ENCODE measurements at regions not wholly inside any gene's neighbourhood (a gene's known extent, or its start where the extent isn't known, plus 50 kb on each side); places are given as distances from the start of the nearest gene placed in this dataset.

- no TSS peak for BruUV-seq (replicated peaks)
- no peak for TF ChIP-seq EZH2phosphoT487 (IDR thresholded peaks at IDR 0.05; ENCODE audit: borderline replicate concordance, low read length)
- TF ChIP-seq EZH2 (IDR thresholded peaks at IDR 0.05; ENCODE audit: low read length, unreplicated experiment), result no peak
- no peak for TF ChIP-seq CTCF (conservative IDR thresholded peaks at IDR 0.05; ENCODE audit: low read depth, low read length)
- Histone ChIP-seq H3K9me3 (ENCODE audit: low read length) (no peaks in the 10 kb centered on the region), H3K4me1 (ENCODE audit: insufficient read depth, low read length) (no peaks in the 10 kb centered on the region), H3K27ac (ENCODE audit: low read length) (no peak overlapping the region), H3K9me2 (replicated peaks; ENCODE audit: low read length) (no peaks in the 10 kb centered on the region), H3K9ac (ENCODE audit: low read length) (no peak overlapping the region), H3K27me3 (ENCODE audit: low read length) (peaks cover 24% of the 10 kb centered on the region), H3K79me2 (ENCODE audit: low read length) (no peaks in the 10 kb centered on the region), H4K20me1 (ENCODE audit: low read length) (no peaks in the 10 kb centered on the region), H3K4me2 (ENCODE audit: low read length) (no peak overlapping the region), H2AFZ (ENCODE audit: low read length) (no peak overlapping the region), H3F3A (ENCODE audit: low read length, unreplicated experiment) (no peaks in the 10 kb centered on the region), H3K4me3 (ENCODE audit: low read length) (no peak overlapping the region), H3K36me3 (ENCODE audit: low read depth, low read length) (no peaks in the 10 kb centered on the region)
- POLR2A ChIA-PET (ENCODE audit: unreplicated experiment), result no interaction called here
- DNase-seq (no peak), ATAC-seq (no peak)
- intact Hi-C loops (cut with micrococcal nuclease), result no loop called here
- CTCF ChIA-PET, result no interaction called here
These were observed 258.2 kb upstream of the RAB6C start for GRCh38 chr2:129721236-129721635.

GRCh38 chr2:129721846-129722245 lies 257.6 kb upstream of the RAB6C start:
- no peaks in the 10 kb centered on the region for H3K4me1 ChIP-seq (ENCODE audit: insufficient read depth, low read length)
- BruUV-seq (replicated peaks), result no TSS peak
- H3K4me3 ChIP-seq (ENCODE audit: low read length), result no peak overlapping the region
- H4K20me1 ChIP-seq (ENCODE audit: low read length), result no peaks in the 10 kb centered on the region
- H3K79me2 ChIP-seq (ENCODE audit: low read length), result no peaks in the 10 kb centered on the region
- ATAC-seq (no peak), DNase-seq (no peak)
- H3K9me3 ChIP-seq (ENCODE audit: low read length), result no peaks in the 10 kb centered on the region
- TF ChIP-seq EZH2 (IDR thresholded peaks at IDR 0.05; ENCODE audit: low read length, unreplicated experiment), result no peak
- TF ChIP-seq EZH2phosphoT487 (IDR thresholded peaks at IDR 0.05; ENCODE audit: borderline replicate concordance, low read length), result no peak
- ChIA-PET POLR2A (ENCODE audit: unreplicated experiment) (no interaction called here), CTCF (no interaction called here)
- H3K9ac ChIP-seq (ENCODE audit: low read length), result no peak overlapping the region
- H3K27ac ChIP-seq (ENCODE audit: low read length), result no peak overlapping the region
- H3K36me3 ChIP-seq (ENCODE audit: low read depth, low read length), result no peaks in the 10 kb centered on the region
- H3K9me2 ChIP-seq (replicated peaks; ENCODE audit: low read length), result no peaks in the 10 kb centered on the region
- H3F3A ChIP-seq (ENCODE audit: low read length, unreplicated experiment), result no peaks in the 10 kb centered on the region
- peaks cover 19% of the 10 kb centered on the region for H3K27me3 ChIP-seq (ENCODE audit: low read length)
- H3K4me2 ChIP-seq (ENCODE audit: low read length), result no peak overlapping the region
- no peak overlapping the region for H2AFZ ChIP-seq (ENCODE audit: low read length)
- intact Hi-C loops (cut with micrococcal nuclease), result no loop called here

- H3K9ac ChIP-seq (ENCODE audit: low read length), result no peak overlapping the region
- H4K20me1 ChIP-seq (ENCODE audit: low read length), result no peaks in the 10 kb centered on the region
- H2AFZ ChIP-seq (ENCODE audit: low read length), result no peak overlapping the region
- no peaks in the 10 kb centered on the region for H3K4me1 ChIP-seq (ENCODE audit: insufficient read depth, low read length)
- H3K79me2 ChIP-seq (ENCODE audit: low read length), result no peaks in the 10 kb centered on the region
- intact Hi-C loops (cut with micrococcal nuclease), result no loop called here
- POLR2A ChIA-PET (ENCODE audit: unreplicated experiment), result no interaction called here
- no TSS peak for BruUV-seq (replicated peaks)
- no peak overlapping the region for H3K27ac ChIP-seq (ENCODE audit: low read length)
- DNase-seq (no peak), ATAC-seq (no peak)
- no peaks in the 10 kb centered on the region for H3F3A ChIP-seq (ENCODE audit: low read length, unreplicated experiment)
- no peaks in the 10 kb centered on the region for H3K9me3 ChIP-seq (ENCODE audit: low read length)
- CTCF ChIA-PET, result no interaction called here
- no peak overlapping the region for H3K4me2 ChIP-seq (ENCODE audit: low read length)
- no peak overlapping the region for H3K4me3 ChIP-seq (ENCODE audit: low read length)
- TF ChIP-seq CTCF (conservative IDR thresholded peaks at IDR 0.05; ENCODE audit: low read depth, low read length), result no peak
- no peak for TF ChIP-seq EZH2 (IDR thresholded peaks at IDR 0.05; ENCODE audit: low read length, unreplicated experiment)
- no peak for TF ChIP-seq EZH2phosphoT487 (IDR thresholded peaks at IDR 0.05; ENCODE audit: borderline replicate concordance, low read length)
- H3K27me3 ChIP-seq (ENCODE audit: low read length), result peaks cover 19% of the 10 kb centered on the region
- no peaks in the 10 kb centered on the region for H3K36me3 ChIP-seq (ENCODE audit: low read depth, low read length)
- H3K9me2 ChIP-seq (replicated peaks; ENCODE audit: low read length), result no peaks in the 10 kb centered on the region
These were observed 257.0 kb upstream of the RAB6C start for GRCh38 chr2:129722306-129723019.
